ENCODE measurements at regions not wholly inside any gene's neighbourhood (a gene's known extent, or its start where the extent isn't known, plus 50 kb on each side); places are given as distances from the start of the nearest gene placed in this dataset.

DNA sequence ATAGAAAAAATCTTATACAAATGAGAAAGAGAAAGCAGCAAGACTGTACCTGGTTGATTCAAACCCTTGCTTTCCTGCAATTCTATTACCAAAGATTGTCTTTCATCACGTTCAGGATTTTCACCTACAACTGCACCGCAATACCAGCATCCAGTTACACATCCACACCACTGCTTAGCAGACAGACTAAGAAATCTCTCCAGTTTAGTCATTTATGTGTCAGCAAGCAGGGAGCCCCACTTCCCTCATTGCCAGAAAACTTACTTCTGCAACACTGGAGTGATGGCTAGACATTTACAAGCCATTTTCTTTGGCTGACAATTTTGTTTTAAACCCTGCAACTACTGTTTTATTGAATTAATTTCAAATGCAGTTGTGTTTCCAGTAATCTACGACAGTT lies 359.6 kb upstream of the MEOX2 start:
- no peaks in the 10 kb centered on the region for H3K79me2 ChIP-seq (ENCODE audit: control insufficient read depth, low read length)
- H3K36me3 ChIP-seq (ENCODE audit: control insufficient read depth, low read length): no peaks in the 10 kb centered on the region
- H3K4me2 ChIP-seq (ENCODE audit: low read length): no peak overlapping the region
- TF ChIP-seq, protein P1, sequence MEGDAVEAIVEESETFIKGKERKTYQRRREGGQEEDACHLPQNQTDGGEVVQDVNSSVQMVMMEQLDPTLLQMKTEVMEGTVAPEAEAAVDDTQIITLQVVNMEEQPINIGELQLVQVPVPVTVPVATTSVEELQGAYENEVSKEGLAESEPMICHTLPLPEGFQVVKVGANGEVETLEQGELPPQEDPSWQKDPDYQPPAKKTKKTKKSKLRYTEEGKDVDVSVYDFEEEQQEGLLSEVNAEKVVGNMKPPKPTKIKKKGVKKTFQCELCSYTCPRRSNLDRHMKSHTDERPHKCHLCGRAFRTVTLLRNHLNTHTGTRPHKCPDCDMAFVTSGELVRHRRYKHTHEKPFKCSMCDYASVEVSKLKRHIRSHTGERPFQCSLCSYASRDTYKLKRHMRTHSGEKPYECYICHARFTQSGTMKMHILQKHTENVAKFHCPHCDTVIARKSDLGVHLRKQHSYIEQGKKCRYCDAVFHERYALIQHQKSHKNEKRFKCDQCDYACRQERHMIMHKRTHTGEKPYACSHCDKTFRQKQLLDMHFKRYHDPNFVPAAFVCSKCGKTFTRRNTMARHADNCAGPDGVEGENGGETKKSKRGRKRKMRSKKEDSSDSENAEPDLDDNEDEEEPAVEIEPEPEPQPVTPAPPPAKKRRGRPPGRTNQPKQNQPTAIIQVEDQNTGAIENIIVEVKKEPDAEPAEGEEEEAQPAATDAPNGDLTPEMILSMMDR (IDR thresholded peaks at IDR 0.05; ENCODE audit: low read depth, low read length, poor library complexity, severe bottlenecking): no peak
- TF ChIP-seq EZH2phosphoT487 (IDR thresholded peaks at IDR 0.05; ENCODE audit: borderline replicate concordance, low read length): no peak
- H3K4me1 ChIP-seq (ENCODE audit: control insufficient read depth, low read length): no peaks in the 10 kb centered on the region
- H3F3A ChIP-seq (ENCODE audit: control insufficient read depth, insufficient read depth): no peaks in the 10 kb centered on the region
- H3K27me3 ChIP-seq (ENCODE audit: control insufficient read depth, low read length): no peaks in the 10 kb centered on the region
- no peak overlapping the region for H3K4me3 ChIP-seq (ENCODE audit: low read length)
- no peaks in the 10 kb centered on the region for H4K20me1 ChIP-seq (ENCODE audit: control insufficient read depth, insufficient read depth, low read depth, low read length)
- H3K9me3 ChIP-seq (ENCODE audit: control insufficient read depth, insufficient read depth, low read length): peaks cover 6% of the 10 kb centered on the region; the same call in 1 of the 2 replicates
- H3K9me2 ChIP-seq (replicated peaks; ENCODE audit: control insufficient read depth, low read length): no peaks in the 10 kb centered on the region
- no peak overlapping the region for H3K27ac ChIP-seq (ENCODE audit: low read depth, low read length)

DNA sequence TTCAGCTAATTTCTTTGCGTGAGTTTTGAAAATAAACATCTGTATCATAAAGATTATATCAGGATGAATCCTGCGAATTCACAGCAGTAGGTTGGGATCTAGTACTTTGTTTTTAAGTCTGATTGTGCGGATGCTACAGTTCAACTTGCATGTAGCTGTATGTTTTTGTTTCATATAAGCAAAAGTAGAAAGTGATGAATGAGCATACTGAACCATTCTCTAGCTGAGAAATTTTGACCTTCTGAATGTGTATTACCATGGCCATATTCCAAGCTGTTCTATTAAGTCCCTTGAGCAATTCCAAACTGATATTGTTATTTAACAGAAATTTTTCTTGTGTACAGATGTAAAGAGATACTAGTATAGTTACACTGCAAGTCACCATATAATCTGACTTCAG lies 358.8 kb upstream of the MEOX2 start:
- H3K36me3 ChIP-seq (ENCODE audit: control insufficient read depth, low read length): no peaks in the 10 kb centered on the region
- no peaks in the 10 kb centered on the region for H3K27me3 ChIP-seq (ENCODE audit: control insufficient read depth, low read length)
- H3K9me2 ChIP-seq (replicated peaks; ENCODE audit: control insufficient read depth, low read length): no peaks in the 10 kb centered on the region
- no peak overlapping the region for H3K4me2 ChIP-seq (ENCODE audit: low read length)
- H3K79me2 ChIP-seq (ENCODE audit: control insufficient read depth, low read length): no peaks in the 10 kb centered on the region
- peaks cover 6% of the 10 kb centered on the region; the same call in 1 of the 2 replicates for H3K9me3 ChIP-seq (ENCODE audit: control insufficient read depth, insufficient read depth, low read length)
- H3K27ac ChIP-seq (ENCODE audit: low read depth, low read length): no peak overlapping the region
- no peaks in the 10 kb centered on the region for H3F3A ChIP-seq (ENCODE audit: control insufficient read depth, insufficient read depth)
- H4K20me1 ChIP-seq (ENCODE audit: control insufficient read depth, insufficient read depth, low read depth, low read length): no peaks in the 10 kb centered on the region
- no peak overlapping the region for H3K4me3 ChIP-seq (ENCODE audit: low read length)
- TF ChIP-seq, protein P1 (IDR thresholded peaks at IDR 0.05; ENCODE audit: low read depth, low read length, poor library complexity, severe bottlenecking): no peak
- TF ChIP-seq EZH2phosphoT487 (IDR thresholded peaks at IDR 0.05; ENCODE audit: borderline replicate concordance, low read length): no peak
- no peaks in the 10 kb centered on the region for H3K4me1 ChIP-seq (ENCODE audit: control insufficient read depth, low read length)

GRCh38 chr7:16044645-16045044 lies 358.2 kb upstream of the MEOX2 start:
- no peaks in the 10 kb centered on the region for H3K79me2 ChIP-seq (ENCODE audit: control insufficient read depth, low read length)
- H3F3A ChIP-seq (ENCODE audit: control insufficient read depth, insufficient read depth): no peaks in the 10 kb centered on the region
- no peaks in the 10 kb centered on the region for H3K36me3 ChIP-seq (ENCODE audit: control insufficient read depth, low read length)
- no peaks in the 10 kb centered on the region for H3K27me3 ChIP-seq (ENCODE audit: control insufficient read depth, low read length)
- H3K27ac ChIP-seq (ENCODE audit: low read depth, low read length): no peak overlapping the region
- H3K9me2 ChIP-seq (replicated peaks; ENCODE audit: control insufficient read depth, low read length): no peaks in the 10 kb centered on the region
- H4K20me1 ChIP-seq (ENCODE audit: control insufficient read depth, insufficient read depth, low read depth, low read length): no peaks in the 10 kb centered on the region
- H3K9me3 ChIP-seq (ENCODE audit: control insufficient read depth, insufficient read depth, low read length): peaks cover 6% of the 10 kb centered on the region; the same call in 1 of the 2 replicates
- H3K4me2 ChIP-seq (ENCODE audit: low read length): no peak overlapping the region
- no peak overlapping the region for H3K4me3 ChIP-seq (ENCODE audit: low read length)
- H3K4me1 ChIP-seq (ENCODE audit: control insufficient read depth, low read length): no peaks in the 10 kb centered on the region
- TF ChIP-seq EZH2phosphoT487 (IDR thresholded peaks at IDR 0.05; ENCODE audit: borderline replicate concordance, low read length): no peak
- TF ChIP-seq, protein P1 (IDR thresholded peaks at IDR 0.05; ENCODE audit: low read depth, low read length, poor library complexity, severe bottlenecking): no peak

All from DOHH2 (cell line).